AG08395 (cell line): ENCODE measurements at regions not wholly inside any gene's neighbourhood (a gene's known extent, or its start where the extent isn't known, plus 50 kb on each side); places are given as distances from the start of the nearest gene placed in this dataset.

ENCODE experiments used
- DNase-seq: peaks from one replicate; pipeline ENCODE4 v3.0.0; 2012; ENCODE audit warnings: mixed read lengths, low spot score

GRCh38 chr3:1551741-1552140, 458.9 kb downstream of the CNTN6 start:
- no peak for DNase-seq

DNA sequence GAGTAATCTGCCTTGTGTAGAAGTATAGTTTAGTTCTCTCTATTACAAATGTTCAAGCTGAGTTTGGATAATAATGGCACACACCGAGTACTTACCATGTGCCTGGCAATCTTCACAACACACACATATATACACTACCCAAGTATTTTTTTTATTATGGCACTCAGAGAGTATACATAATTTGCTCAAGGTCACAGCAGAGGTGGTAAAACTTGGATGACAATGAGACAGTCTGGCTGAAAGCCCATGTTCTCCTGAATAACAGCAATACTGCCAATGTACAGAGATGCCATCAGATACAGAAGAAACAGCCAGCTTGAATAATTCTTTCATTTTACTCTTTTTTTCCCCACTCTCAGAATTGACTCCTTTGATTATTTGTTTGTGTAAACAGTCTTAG, 460.0 kb downstream of the CNTN6 start:
- no peak for DNase-seq

GRCh38 chr3:1561427-1561826, 468.6 kb downstream of the CNTN6 start:
- no peak for DNase-seq

GRCh38 chr3:1571736-1572135, 478.9 kb downstream of the CNTN6 start:
- DNase-seq = no peak

GRCh38 chr3:1576047-1576446, 483.2 kb downstream of the CNTN6 start:
- DNase-seq = no peak

- no peak for DNase-seq
These were observed 485.4 kb downstream of the CNTN6 start for GRCh38 chr3:1578124-1578806.

DNA sequence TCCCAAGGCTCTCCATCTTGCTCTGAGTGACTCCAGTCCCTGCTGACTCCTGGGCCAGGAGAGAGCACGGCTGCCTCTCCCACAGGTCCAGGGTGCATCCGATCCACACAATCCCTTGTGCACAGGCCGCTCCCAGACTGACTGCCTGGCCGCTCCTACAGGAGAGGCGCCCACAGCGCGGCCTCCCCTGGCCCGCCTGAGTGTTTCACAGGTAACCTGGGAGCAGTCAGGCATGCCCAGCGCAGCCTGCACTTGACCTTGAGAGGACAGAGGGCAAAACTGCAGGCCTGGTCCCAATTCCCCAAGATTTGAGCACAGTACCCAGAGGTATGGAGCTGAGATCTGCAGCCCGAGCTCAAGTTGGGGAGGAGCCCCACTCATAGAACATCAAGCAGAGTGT, 490.2 kb downstream of the CNTN6 start:
- no peak for DNase-seq

- DNase-seq = no peak
These were observed 494.6 kb downstream of the CNTN6 start for GRCh38 chr3:1587426-1587825.

- no peak for DNase-seq
These were observed 498.7 kb downstream of the CNTN6 start for GRCh38 chr3:1591327-1592028.

DNA sequence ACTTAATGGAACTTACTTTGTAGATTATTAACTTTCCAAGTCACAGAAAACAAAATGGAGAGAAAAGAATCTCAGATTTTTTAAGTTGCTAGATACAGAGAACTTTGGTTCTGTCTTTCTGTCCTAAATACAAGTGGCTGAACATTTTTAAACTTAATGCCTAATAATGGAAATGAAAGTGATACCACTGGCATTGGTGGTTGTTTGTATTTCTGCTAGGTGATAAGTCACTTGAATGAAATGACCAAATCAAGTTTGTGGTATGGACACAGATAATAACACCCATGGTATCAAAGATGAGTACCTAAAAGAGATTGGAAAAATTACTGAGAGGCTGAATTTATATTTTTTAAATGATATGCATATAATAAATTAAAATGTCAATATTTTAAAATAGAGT, 502.1 kb downstream of the CNTN6 start:
- DNase-seq = no peak

GRCh38 chr3:1600206-1600605, 498.5 kb upstream of the CNTN4 start:
- no peak for DNase-seq

DNA sequence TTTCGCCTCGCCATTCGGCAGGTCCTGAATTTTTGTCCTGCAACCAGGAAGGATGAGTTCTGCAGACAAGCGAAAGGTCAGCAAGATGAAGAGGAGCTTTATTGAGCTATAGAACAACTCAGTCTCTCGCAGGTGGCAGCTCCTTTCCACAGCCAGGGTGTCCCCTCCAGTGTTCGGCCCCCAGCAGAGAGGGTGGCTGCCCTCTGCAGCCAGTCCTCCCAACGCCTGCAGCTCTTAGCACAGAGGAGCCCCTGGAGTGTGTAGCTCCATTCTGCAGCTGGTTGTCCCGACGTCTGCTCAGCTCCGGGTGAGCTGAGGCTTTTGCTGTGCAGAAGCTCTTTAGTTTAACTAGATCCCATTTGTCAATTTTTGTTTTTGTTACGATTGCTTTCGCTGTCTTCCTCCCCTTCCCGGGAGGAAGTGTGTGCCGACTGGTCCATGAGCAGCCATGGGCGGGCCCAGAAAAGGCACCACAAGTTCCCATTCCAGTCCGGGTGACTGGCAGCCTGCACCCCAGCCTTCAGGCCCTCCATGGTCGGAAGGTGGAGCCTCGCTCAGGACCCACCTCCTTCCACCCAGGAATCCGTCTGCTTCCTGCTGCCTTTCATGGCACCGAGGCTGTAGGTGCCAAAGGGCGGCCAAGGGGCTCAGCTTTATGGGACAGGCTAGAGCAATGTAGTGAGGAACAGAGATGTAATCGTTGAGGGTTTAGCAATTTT, 497.8 kb upstream of the CNTN4 start:
- DNase-seq = no peak

- DNase-seq = no peak
These were observed 489.2 kb upstream of the CNTN4 start for GRCh38 chr3:1609416-1609815.

- DNase-seq = no peak
These were observed 486.8 kb upstream of the CNTN4 start for GRCh38 chr3:1611824-1612223.

DNA sequence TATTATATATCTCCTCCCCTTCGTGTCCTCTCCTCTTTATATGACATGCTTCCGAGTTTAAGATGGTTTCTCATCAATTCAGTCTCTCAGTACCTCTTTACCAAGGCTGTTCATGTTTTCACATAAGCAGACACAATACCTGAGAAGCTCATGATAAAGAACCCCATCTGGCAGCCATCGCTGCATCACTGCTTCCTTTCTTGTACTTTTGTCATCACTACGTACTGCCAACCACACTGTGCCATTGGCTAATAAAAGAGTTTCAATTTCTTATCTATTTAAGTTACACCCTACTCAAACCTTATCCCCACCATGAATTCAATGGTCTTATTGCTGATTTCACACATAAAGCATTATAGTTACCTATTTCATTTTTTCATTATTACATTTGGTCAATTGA, 484.7 kb upstream of the CNTN4 start:
- no peak for DNase-seq

- no peak for DNase-seq
These were observed 481.9 kb upstream of the CNTN4 start for GRCh38 chr3:1616744-1617143.

DNA sequence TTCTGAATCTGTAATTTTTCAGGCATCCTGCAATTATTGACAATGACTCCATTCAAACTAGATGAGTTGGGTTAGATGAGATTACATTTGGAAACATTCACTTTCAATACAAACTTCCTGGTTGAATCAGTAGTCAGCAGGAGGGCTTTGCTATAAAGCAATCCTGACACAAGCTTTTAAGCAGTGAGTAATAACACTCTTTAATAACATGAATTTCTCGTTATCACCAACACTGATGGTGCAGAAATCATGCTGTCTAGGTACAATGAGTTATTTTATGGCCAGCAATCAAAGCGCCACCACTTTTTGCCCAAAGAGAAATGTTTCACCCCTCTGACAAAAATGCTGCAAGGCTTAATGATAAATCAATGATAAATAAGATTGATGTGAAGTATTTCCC, 474.8 kb upstream of the CNTN4 start:
- DNase-seq = no peak

- no peak for DNase-seq
These were observed 466.5 kb upstream of the CNTN4 start for GRCh38 chr3:1632128-1632527.

DNA sequence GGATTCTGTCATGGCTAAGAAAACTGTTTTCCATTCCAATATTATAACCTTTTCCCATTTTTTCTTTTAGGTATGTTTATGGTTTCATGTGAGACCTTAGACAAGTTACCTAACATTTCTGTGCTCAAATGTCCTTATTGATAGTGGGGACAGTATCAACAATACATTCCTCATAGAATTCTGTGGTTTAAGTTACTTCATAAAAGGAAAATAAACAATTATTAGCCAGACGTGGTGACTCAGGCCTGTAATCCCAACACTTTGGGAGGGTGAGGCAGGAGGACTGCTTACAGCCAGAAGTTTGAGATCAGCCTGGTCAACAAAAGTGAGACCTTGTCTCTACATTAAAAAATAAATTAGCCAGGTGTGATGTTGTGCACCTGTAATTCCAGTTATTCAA, 436.8 kb upstream of the CNTN4 start:
- no peak for DNase-seq

DNA sequence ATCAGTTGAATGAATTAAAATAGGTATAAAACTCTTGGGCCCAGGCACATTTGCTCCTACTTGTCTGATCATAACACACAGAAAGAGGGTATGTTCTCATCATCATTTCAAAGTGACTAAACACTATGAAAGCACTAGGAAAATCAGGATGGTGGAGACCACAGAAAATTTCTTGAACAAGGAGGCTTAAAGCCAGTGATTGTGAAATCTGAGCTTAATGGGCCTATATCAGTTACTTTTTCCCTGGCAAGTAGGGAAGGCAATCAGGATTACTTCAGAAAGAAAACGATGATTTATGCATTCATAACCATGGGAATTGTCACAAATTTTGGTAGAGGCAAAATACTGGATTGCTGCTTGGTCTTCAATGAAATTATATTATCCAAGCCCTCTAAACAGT, 434.4 kb upstream of the CNTN4 start:
- no peak for DNase-seq

DNA sequence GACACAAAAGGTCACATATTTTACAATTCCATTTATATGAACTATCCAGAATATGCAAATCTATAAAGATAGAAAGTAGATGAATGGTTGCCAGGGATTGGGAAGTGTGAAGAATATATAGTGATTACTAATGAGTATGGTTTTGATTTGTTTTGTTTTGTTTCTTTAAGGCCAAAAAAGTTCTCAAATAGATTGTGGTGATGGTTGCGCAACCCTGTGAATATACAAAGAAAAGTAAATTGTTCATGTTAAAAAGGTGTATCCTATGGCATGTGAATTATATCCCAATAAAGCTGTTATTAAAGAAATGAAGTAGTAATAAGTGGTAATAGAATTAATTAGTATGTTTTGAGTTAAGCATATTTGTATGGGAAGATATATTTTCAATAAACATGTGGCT, 431.8 kb upstream of the CNTN4 start:
- DNase-seq = no peak

DNA sequence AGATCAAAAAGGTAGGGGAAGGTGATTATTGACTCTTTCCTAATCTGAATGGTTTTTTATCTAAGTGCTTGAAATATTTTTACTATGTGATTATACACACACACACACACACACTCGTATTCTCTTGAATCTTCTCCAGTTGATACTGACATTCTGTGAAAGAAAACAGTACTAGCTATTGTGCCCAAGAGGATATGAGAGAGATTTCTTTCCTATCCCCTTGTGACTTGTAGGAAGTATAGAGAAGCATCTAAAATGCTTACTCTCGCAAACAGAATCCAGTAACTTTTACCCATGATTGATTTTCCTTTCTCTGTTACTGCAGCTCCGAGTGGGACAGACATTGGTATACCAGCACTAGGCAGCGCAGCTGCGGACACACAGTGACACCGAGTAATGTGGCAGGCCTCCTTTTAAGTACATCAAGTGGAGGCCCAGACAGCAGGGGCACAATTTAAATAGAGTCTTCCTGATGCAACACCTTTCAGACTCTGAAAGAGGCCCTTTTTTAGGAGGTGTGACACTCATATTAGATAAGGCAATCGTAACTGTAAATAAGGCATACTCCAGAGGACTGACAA, 421.0 kb upstream of the CNTN4 start:
- no peak for DNase-seq

- DNase-seq = no peak
These were observed 406.2 kb upstream of the CNTN4 start for GRCh38 chr3:1692428-1692827.
